GM12878 (cell line): ENCODE measurements at regions not wholly inside any gene's neighbourhood (a gene's known extent, or its start where the extent isn't known, plus 50 kb on each side); places are given as distances from the start of the nearest gene placed in this dataset.

Source experiments
- ATAC-seq: fragments of 200-7000 bp; cut with Tn5 transposase; 3 replicates; pipeline ENCODE4 v1.9.1; 2020; ENCODE audit warnings: mild to moderate bottlenecking, moderate library complexity
- BruUV-seq: library from RNA; stranded (reverse); fragments of 400-500 nt; replicated peaks from 2 replicates; lab custom pipeline; 2021; lab: Mats Ljungman, UMichigan
- CTCF ChIA-PET: fragments of 300-600 bp; sonication (Branson Sonifier 250); formaldehyde crosslinking; extraction: SDS; loops from one replicate; lab custom pipeline; 2021; ENCODE audit warnings: inconsistent platforms; lab: Yijun Ruan, JAX
- POLR2A ChIA-PET: fragments of 350-600 bp; formaldehyde crosslinking; extraction: SDS; loops from one replicate; lab custom pipeline; 2021; ENCODE audit warnings: inconsistent platforms; lab: Charles Lee
- RAD21 ChIA-PET: fragments of 300-600 bp; sonication (Branson Sonifier 250); formaldehyde crosslinking; loops from one replicate; lab custom pipeline; 2023; ENCODE audit warnings: antibody characterized with exemption; ENCODE audit not compliant: unreplicated experiment; lab: Charles Lee
- SMC1A ChIA-PET: fragments of 300-600 bp; sonication (Branson Sonifier 250); formaldehyde crosslinking; loops from one replicate; lab custom pipeline; 2023; ENCODE audit not compliant: unreplicated experiment, uncharacterized antibody; lab: Charles Lee
- DNase-seq: peaks from one replicate; pipeline ENCODE4 v3.0.0-alpha.2; 2011; ENCODE audit warnings: low read depth, low spot score
- FAIRE-seq: peaks from 3 replicates; lab custom pipeline; 2011; peaks lifted over from hg19 to GRCh38; lab: Jason Lieb, UNC
- H2AFZ ChIP-seq: 2 replicates; pipeline ENCODE4 v1.6.0; 2011; ENCODE audit warnings: low read depth, low read length, control low read depth; ENCODE audit not compliant: control insufficient read depth
- H3K27ac ChIP-seq: 2 replicates; pipeline ENCODE4 v1.5.1; 2011; ENCODE audit warnings: control low read depth; ENCODE audit not compliant: control insufficient read depth, insufficient read depth
- H3K27me3 ChIP-seq, 2 experiments: replicated peaks in 1 of 2; 2 replicates each; pipeline versions ENCODE4 v1.6.0 to v1.6.1; 2011; ENCODE audit warnings: low read length in 1 of 2; ENCODE audit not compliant: control insufficient read depth in 2 of 2, insufficient read depth in 2 of 2
- H3K36me3 ChIP-seq, 2 experiments: 2 replicates each; pipeline ENCODE4 v1.5.1; 2011; ENCODE audit warnings: low read length in 1 of 2; ENCODE audit not compliant: control insufficient read depth in 2 of 2, insufficient read depth in 2 of 2
- H3K4me1 ChIP-seq: 2 replicates; pipeline ENCODE4 v1.6.1; 2011; ENCODE audit warnings: mild to moderate bottlenecking, low read length, moderate library complexity, mixed read lengths; ENCODE audit not compliant: control insufficient read depth, insufficient read depth
- H3K4me2 ChIP-seq: 2 replicates; pipeline ENCODE4 v1.6.0; 2011; ENCODE audit warnings: control low read depth; ENCODE audit not compliant: control insufficient read depth, insufficient read depth
- H3K4me3 ChIP-seq: fragments of 200-600 bp; sonication (generic); 2 replicates; pipeline ENCODE4 v1.5.1; 2016
- H3K79me2 ChIP-seq: 2 replicates; pipeline ENCODE4 v1.6.0; 2011; ENCODE audit warnings: low read length; ENCODE audit not compliant: control insufficient read depth, insufficient read depth
- H3K9ac ChIP-seq: 2 replicates; pipeline ENCODE4 v1.8.0; 2011; ENCODE audit warnings: low read length, control low read depth, mixed read lengths; ENCODE audit not compliant: control insufficient read depth, insufficient read depth
- H3K9me3 ChIP-seq: replicated peaks from 3 replicates; pipeline ENCODE4 v1.5.1; 2011; ENCODE audit warnings: mild to moderate bottlenecking, low read length; ENCODE audit not compliant: control insufficient read depth, insufficient read depth
- H4K20me1 ChIP-seq: 2 replicates; pipeline ENCODE4 v1.6.0; 2011; ENCODE audit not compliant: control insufficient read depth, insufficient read depth
- CBX3 ChIP-seq: fragments of 200-600 bp; sonication (generic); IDR thresholded peaks from 2 replicates; pipeline ENCODE4 v1.6.1; 2016; ENCODE audit warnings: low read depth, borderline replicate concordance
- FOXK2 ChIP-seq: fragments of 450-650 bp; IDR thresholded peaks from 2 replicates; pipeline ENCODE4 v1.6.1; 2017; ENCODE audit warnings: mild to moderate bottlenecking, moderate library complexity
- HDAC2 ChIP-seq: fragments of 200-600 bp; sonication (generic); IDR thresholded peaks from 2 replicates; pipeline ENCODE4 v1.6.1; 2017
- JUND ChIP-seq: IDR thresholded peaks from 2 replicates; pipeline ENCODE4 v1.6.1; 2012; ENCODE audit warnings: low read depth, mild to moderate bottlenecking, low read length, improper control_type of control experiment, moderate library complexity
- KDM1A ChIP-seq: fragments of 200-600 bp; sonication (generic); IDR thresholded peaks from 2 replicates; pipeline ENCODE4 v1.6.1; 2016; ENCODE audit warnings: borderline replicate concordance
- MXI1 ChIP-seq: fragments of 150-350 bp; IDR thresholded peaks from 2 replicates; pipeline ENCODE4 v1.6.1; 2011; ENCODE audit warnings: low read depth, mild to moderate bottlenecking, inconsistent platforms, low read length, improper control_type of control experiment
- NFYB ChIP-seq: IDR thresholded peaks from 2 replicates; pipeline ENCODE4 v1.6.1; 2011; ENCODE audit warnings: low read depth, mild to moderate bottlenecking, low read length, improper control_type of control experiment, moderate library complexity; ENCODE audit not compliant: insufficient read depth
- SIN3A ChIP-seq: IDR thresholded peaks from 2 replicates; pipeline ENCODE4 v1.6.1; 2012; ENCODE audit warnings: low read depth, low read length, improper control_type of control experiment
- TCF12 ChIP-seq: IDR thresholded peaks from 2 replicates; pipeline ENCODE4 v1.6.1; 2011; ENCODE audit warnings: low read depth, mild to moderate bottlenecking, low read length
- TCF7 ChIP-seq: IDR thresholded peaks from 2 replicates; pipeline ENCODE4 v1.6.1; 2014; ENCODE audit warnings: antibody characterized with exemption, borderline replicate concordance
- ZNF24 ChIP-seq: fragments of 450-650 bp; IDR thresholded peaks from 2 replicates; pipeline ENCODE4 v1.6.1; 2017; ENCODE audit warnings: antibody characterized with exemption, mild to moderate bottlenecking
- WGBS: methylation state at CpG from one replicate; pipeline ENCODE4 v1.1.6; 2016; ENCODE audit warnings: low lambda C conversion rate; ENCODE audit not compliant: insufficient replicate concordance, insufficient coverage; ENCODE audit errors: missing lambda C conversion rate; 5-methylcytosine and 5-hydroxymethylcytosine counted together
- in situ Hi-C: fragments of 300-500 bp; cut with MboI; formaldehyde crosslinking; loops from 9 replicates; pipeline ENCODE4 v1.14.3; 2018; ENCODE audit warnings: mixed read lengths
- intact Hi-C: fragments of 100-400 bp; cut with micrococcal nuclease; formaldehyde crosslinking; loops from one replicate; pipeline ENCODE4 v1.14.2; 2022; ENCODE audit not compliant: unreplicated experiment
- TF ChIP-seq, protein P1 (sequence below): fragments of 450-650 bp; IDR thresholded peaks from 2 replicates; pipeline ENCODE4 v1.6.1; 2016; ENCODE audit warnings: mild to moderate bottlenecking
- TF ChIP-seq, protein P2 (sequence below): fragments of 450-650 bp; IDR thresholded peaks from 2 replicates; pipeline ENCODE4 v1.6.1; 2017; ENCODE audit warnings: mild to moderate bottlenecking, low read depth, inconsistent platforms; ENCODE audit not compliant: poor library complexity, severe bottlenecking
- TF ChIP-seq, protein P3 (sequence below): fragments of 450-650 bp; IDR thresholded peaks from 2 replicates; pipeline ENCODE4 v1.6.1; 2017; ENCODE audit warnings: low read depth, mild to moderate bottlenecking, moderate library complexity
- TF ChIP-seq, protein P4 (sequence below): IDR thresholded peaks from 2 replicates; pipeline ENCODE4 v1.6.1; 2012; ENCODE audit warnings: low read depth, low read length, improper control_type of control experiment
- TF ChIP-seq, protein P5 (sequence below): fragments of 450-650 bp; IDR thresholded peaks from 2 replicates; pipeline ENCODE4 v1.6.1; 2017; ENCODE audit warnings: borderline replicate concordance

DNA sequence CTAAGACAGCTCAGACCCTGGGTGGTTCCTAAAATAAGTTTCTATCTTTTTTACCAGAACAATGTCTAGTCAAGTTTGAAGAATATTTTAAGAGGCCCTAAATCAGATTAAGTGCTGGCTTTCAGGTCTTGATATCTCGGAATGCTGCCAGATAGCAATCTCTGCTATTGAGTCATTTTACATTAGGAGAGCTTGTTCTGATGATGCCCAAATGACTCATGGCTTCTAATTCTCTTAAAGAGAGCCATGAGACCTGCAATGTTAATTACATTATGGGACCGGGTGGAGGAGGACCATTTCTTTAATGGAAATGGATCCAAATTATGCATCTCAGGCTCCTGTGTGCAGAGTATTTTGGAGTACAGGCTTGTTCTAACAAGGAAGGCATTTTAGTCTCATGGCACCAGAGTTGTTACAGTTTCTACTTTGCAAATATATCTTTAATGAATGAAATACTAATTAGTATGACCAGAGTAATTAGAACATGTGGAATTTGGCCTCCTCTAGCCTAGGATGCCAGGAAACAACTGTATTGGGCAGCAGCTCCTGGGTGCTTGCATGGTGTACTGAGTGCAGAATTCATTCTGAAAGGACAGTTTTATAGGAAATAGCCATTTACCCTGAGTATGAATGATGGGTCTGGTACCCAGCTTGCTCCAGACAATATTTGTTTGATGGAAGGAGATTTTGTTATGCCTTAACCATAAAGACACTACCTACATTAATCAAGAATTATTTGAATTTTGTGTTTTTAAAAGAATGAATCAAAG is 94.0 kb upstream of the SULT1C3 start (continued):
- TF ChIP-seq, protein P1, sequence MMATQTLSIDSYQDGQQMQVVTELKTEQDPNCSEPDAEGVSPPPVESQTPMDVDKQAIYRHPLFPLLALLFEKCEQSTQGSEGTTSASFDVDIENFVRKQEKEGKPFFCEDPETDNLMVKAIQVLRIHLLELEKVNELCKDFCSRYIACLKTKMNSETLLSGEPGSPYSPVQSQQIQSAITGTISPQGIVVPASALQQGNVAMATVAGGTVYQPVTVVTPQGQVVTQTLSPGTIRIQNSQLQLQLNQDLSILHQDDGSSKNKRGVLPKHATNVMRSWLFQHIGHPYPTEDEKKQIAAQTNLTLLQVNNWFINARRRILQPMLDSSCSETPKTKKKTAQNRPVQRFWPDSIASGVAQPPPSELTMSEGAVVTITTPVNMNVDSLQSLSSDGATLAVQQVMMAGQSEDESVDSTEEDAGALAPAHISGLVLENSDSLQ: no peak
- TF ChIP-seq TCF7 (no peak), KDM1A (no peak), ZNF24 (no peak), CBX3 (no peak), TCF12 (no peak), FOXK2 (no peak)
- TF ChIP-seq, protein P2, sequence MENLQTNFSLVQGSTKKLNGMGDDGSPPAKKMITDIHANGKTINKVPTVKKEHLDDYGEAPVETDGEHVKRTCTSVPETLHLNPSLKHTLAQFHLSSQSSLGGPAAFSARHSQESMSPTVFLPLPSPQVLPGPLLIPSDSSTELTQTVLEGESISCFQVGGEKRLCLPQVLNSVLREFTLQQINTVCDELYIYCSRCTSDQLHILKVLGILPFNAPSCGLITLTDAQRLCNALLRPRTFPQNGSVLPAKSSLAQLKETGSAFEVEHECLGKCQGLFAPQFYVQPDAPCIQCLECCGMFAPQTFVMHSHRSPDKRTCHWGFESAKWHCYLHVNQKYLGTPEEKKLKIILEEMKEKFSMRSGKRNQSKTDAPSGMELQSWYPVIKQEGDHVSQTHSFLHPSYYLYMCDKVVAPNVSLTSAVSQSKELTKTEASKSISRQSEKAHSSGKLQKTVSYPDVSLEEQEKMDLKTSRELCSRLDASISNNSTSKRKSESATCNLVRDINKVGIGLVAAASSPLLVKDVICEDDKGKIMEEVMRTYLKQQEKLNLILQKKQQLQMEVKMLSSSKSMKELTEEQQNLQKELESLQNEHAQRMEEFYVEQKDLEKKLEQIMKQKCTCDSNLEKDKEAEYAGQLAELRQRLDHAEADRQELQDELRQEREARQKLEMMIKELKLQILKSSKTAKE: no peak

DNA sequence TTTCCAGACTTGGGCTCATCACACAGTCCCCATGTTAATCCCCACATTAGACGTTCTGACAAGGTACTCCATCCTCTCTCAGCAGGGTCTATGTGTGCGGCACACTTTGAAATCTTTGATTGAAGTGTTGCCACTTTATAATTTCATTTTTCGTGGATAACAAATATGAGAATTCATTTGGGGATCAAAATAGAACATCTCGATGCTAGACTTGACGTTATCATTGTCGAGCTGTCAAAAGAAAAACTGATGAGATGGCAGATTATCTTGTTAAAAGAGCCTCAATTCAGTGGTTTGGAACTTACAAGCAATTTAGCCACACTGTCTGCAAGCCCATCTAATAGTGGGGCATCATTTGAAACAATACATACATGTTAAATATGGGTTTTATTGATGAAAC is 91.2 kb upstream of the SULT1C3 start:
- ChIA-PET POLR2A (no interaction called here), RAD21 (no interaction called here), CTCF (no interaction called here), SMC1A (no interaction called here)
- no peak for ATAC-seq
- Histone ChIP-seq H3K4me3 (no peak overlapping the region), H3K9ac (no peak overlapping the region), H3K4me2 (no peak overlapping the region), H3K27me3 (no peaks in the 10 kb centered on the region), H3K36me3 (no peaks in the 10 kb centered on the region), H3K4me1 (no peaks in the 10 kb centered on the region), H2AFZ (no peak overlapping the region), H3K27ac (no peak overlapping the region), H4K20me1 (no peaks in the 10 kb centered on the region), H3K9me3 (no peaks in the 10 kb centered on the region), H3K79me2 (no peaks in the 10 kb centered on the region)
- in situ Hi-C loops: no loop called here
- TF ChIP-seq, protein P3, sequence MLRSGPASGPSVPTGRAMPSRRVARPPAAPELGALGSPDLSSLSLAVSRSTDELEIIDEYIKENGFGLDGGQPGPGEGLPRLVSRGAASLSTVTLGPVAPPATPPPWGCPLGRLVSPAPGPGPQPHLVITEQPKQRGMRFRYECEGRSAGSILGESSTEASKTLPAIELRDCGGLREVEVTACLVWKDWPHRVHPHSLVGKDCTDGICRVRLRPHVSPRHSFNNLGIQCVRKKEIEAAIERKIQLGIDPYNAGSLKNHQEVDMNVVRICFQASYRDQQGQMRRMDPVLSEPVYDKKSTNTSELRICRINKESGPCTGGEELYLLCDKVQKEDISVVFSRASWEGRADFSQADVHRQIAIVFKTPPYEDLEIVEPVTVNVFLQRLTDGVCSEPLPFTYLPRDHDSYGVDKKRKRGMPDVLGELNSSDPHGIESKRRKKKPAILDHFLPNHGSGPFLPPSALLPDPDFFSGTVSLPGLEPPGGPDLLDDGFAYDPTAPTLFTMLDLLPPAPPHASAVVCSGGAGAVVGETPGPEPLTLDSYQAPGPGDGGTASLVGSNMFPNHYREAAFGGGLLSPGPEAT: no peak
- TF ChIP-seq, protein P4, sequence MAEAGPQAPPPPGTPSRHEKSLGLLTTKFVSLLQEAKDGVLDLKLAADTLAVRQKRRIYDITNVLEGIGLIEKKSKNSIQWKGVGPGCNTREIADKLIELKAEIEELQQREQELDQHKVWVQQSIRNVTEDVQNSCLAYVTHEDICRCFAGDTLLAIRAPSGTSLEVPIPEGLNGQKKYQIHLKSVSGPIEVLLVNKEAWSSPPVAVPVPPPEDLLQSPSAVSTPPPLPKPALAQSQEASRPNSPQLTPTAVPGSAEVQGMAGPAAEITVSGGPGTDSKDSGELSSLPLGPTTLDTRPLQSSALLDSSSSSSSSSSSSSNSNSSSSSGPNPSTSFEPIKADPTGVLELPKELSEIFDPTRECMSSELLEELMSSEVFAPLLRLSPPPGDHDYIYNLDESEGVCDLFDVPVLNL: no peak
- TF ChIP-seq, protein P5, sequence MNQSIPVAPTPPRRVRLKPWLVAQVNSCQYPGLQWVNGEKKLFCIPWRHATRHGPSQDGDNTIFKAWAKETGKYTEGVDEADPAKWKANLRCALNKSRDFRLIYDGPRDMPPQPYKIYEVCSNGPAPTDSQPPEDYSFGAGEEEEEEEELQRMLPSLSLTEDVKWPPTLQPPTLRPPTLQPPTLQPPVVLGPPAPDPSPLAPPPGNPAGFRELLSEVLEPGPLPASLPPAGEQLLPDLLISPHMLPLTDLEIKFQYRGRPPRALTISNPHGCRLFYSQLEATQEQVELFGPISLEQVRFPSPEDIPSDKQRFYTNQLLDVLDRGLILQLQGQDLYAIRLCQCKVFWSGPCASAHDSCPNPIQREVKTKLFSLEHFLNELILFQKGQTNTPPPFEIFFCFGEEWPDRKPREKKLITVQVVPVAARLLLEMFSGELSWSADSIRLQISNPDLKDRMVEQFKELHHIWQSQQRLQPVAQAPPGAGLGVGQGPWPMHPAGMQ: no peak
- TF ChIP-seq MXI1: no peak
- TF ChIP-seq NFYB: no peak
- no peak for TF ChIP-seq HDAC2
- no peak for TF ChIP-seq JUND
- no peak for TF ChIP-seq SIN3A
- WGBS: 15% methylated on average over 6 of the region's 6 CpGs
- no TSS peak for BruUV-seq
- intact Hi-C loops: no loop called here
- no peak for DNase-seq
- no peak for FAIRE-seq
